Epithelial cell of proximal tubule (primary cell): ENCODE measurements at regions not wholly inside any gene's neighbourhood (a gene's known extent, or its start where the extent isn't known, plus 50 kb on each side); places are given as distances from the start of the nearest gene placed in this dataset.

Experiments used
- DNase-seq: peaks from one replicate; pipeline ENCODE4 v3.0.0-alpha.2; 2011; ENCODE audit warnings: low read depth
- H3K4me3 ChIP-seq: 2 replicates; pipeline ENCODE4 v1.5.1; 2011; ENCODE audit warnings: low read depth, mild to moderate bottlenecking, low read length
- CTCF ChIP-seq: conservative IDR thresholded peaks from 2 replicates; pipeline ENCODE4 v1.5.1; 2012; ENCODE audit warnings: low read depth, mild to moderate bottlenecking, low read length

- H3K4me3 ChIP-seq = no peak overlapping the region
- no peak for DNase-seq
- no peak for TF ChIP-seq CTCF
These were observed 436.6 kb upstream of the MPDZ start for GRCh38 chr9:13716090-13716489.

GRCh38 chr9:13715430-13715829, 435.9 kb upstream of the MPDZ start:
- no peak overlapping the region for H3K4me3 ChIP-seq
- DNase-seq = no peak
- no peak for TF ChIP-seq CTCF

GRCh38 chr9:13707612-13708576, 428.4 kb upstream of the MPDZ start:
- TF ChIP-seq CTCF = no peak
- no peak for DNase-seq
- no peak overlapping the region for H3K4me3 ChIP-seq

GRCh38 chr9:13705918-13706317, 426.4 kb upstream of the MPDZ start:
- no peak for TF ChIP-seq CTCF
- DNase-seq = no peak
- no peak overlapping the region for H3K4me3 ChIP-seq

- DNase-seq = no peak
- H3K4me3 ChIP-seq = no peak overlapping the region
- TF ChIP-seq CTCF = no peak
These were observed 425.9 kb upstream of the MPDZ start for GRCh38 chr9:13705373-13705772.

- H3K4me3 ChIP-seq = no peak overlapping the region
- TF ChIP-seq CTCF = no peak
- DNase-seq = no peak
These were observed 411.1 kb upstream of the MPDZ start for GRCh38 chr9:13690595-13690994.

GRCh38 chr9:13689925-13690324, 410.4 kb upstream of the MPDZ start:
- no peak for TF ChIP-seq CTCF
- no peak overlapping the region for H3K4me3 ChIP-seq
- DNase-seq = no peak
